ENCODE measurements at regions not wholly inside any gene's neighbourhood (a gene's known extent, or its start where the extent isn't known, plus 50 kb on each side); places are given as distances from the start of the nearest gene placed in this dataset.

- H3K4me3 ChIP-seq (ENCODE audit: low read depth in 1 of 2, low read length in 2 of 2) = no peak overlapping the region
- no peaks in the 10 kb centered on the region for H3K4me1 ChIP-seq (ENCODE audit: insufficient read depth, low read length)
- no peaks in the 10 kb centered on the region for H3K27me3 ChIP-seq (ENCODE audit: control insufficient read depth in 1 of 2, insufficient read depth in 2 of 2, low read length in 2 of 2)
- no peak overlapping the region for H3K27ac ChIP-seq (ENCODE audit: low read depth, low read length)
- no peaks in the 10 kb centered on the region for H3K36me3 ChIP-seq (ENCODE audit: insufficient read depth, low read length)
- no peaks in the 10 kb centered on the region for H3K9me3 ChIP-seq (ENCODE audit: low read length)
- H3K9ac ChIP-seq (ENCODE audit: low read length) = no peak overlapping the region
Measured at GRCh38 chr2:236863729-236864126, 222.0 kb upstream of the COPS8 start.

GRCh38 chr2:236865052-236865451 is 220.6 kb upstream of the COPS8 start:
- Histone ChIP-seq H3K27me3 (ENCODE audit: control insufficient read depth in 1 of 2, insufficient read depth in 2 of 2, low read length in 2 of 2) (no peaks in the 10 kb centered on the region), H3K4me1 (ENCODE audit: insufficient read depth, low read length) (no peaks in the 10 kb centered on the region), H3K9ac (ENCODE audit: low read length) (no peak overlapping the region), H3K27ac (ENCODE audit: low read depth, low read length) (no peak overlapping the region), H3K36me3 (ENCODE audit: insufficient read depth, low read length) (no peaks in the 10 kb centered on the region), H3K9me3 (ENCODE audit: low read length) (no peaks in the 10 kb centered on the region), H3K4me3 (ENCODE audit: low read depth in 1 of 2, low read length in 2 of 2) (no peak overlapping the region)

- H3K36me3 ChIP-seq (ENCODE audit: insufficient read depth, low read length) = no peaks in the 10 kb centered on the region
- no peaks in the 10 kb centered on the region for H3K4me1 ChIP-seq (ENCODE audit: insufficient read depth, low read length)
- H3K27me3 ChIP-seq (ENCODE audit: control insufficient read depth in 1 of 2, insufficient read depth in 2 of 2, low read length in 2 of 2) = no peaks in the 10 kb centered on the region
- H3K9me3 ChIP-seq (ENCODE audit: low read length) = no peaks in the 10 kb centered on the region
- H3K27ac ChIP-seq (ENCODE audit: low read depth, low read length) = no peak overlapping the region
- H3K4me3 ChIP-seq (ENCODE audit: low read depth in 1 of 2, low read length in 2 of 2) = no peak overlapping the region
- no peak overlapping the region for H3K9ac ChIP-seq (ENCODE audit: low read length)
Measured at GRCh38 chr2:236866542-236867340, 218.9 kb upstream of the COPS8 start.

GRCh38 chr2:236867441-236868260 is 218.0 kb upstream of the COPS8 start:
- no peaks in the 10 kb centered on the region for H3K4me1 ChIP-seq (ENCODE audit: insufficient read depth, low read length)
- H3K9ac ChIP-seq (ENCODE audit: low read length) = no peak overlapping the region
- H3K27ac ChIP-seq (ENCODE audit: low read depth, low read length) = no peak overlapping the region
- no peaks in the 10 kb centered on the region for H3K27me3 ChIP-seq (ENCODE audit: control insufficient read depth in 1 of 2, insufficient read depth in 2 of 2, low read length in 2 of 2)
- H3K36me3 ChIP-seq (ENCODE audit: insufficient read depth, low read length) = no peaks in the 10 kb centered on the region
- H3K4me3 ChIP-seq (ENCODE audit: low read depth in 1 of 2, low read length in 2 of 2) = no peak overlapping the region
- no peaks in the 10 kb centered on the region for H3K9me3 ChIP-seq (ENCODE audit: low read length)

- no peaks in the 10 kb centered on the region for H3K9me3 ChIP-seq (ENCODE audit: low read length)
- H3K4me3 ChIP-seq (ENCODE audit: low read depth in 1 of 2, low read length in 2 of 2) = no peak overlapping the region
- no peaks in the 10 kb centered on the region for H3K27me3 ChIP-seq (ENCODE audit: control insufficient read depth in 1 of 2, insufficient read depth in 2 of 2, low read length in 2 of 2)
- no peaks in the 10 kb centered on the region for H3K36me3 ChIP-seq (ENCODE audit: insufficient read depth, low read length)
- H3K9ac ChIP-seq (ENCODE audit: low read length) = no peak overlapping the region
- H3K4me1 ChIP-seq (ENCODE audit: insufficient read depth, low read length) = no peaks in the 10 kb centered on the region
- H3K27ac ChIP-seq (ENCODE audit: low read depth, low read length) = no peak overlapping the region
Measured at GRCh38 chr2:236870370-236870769, 215.3 kb upstream of the COPS8 start.

- Histone ChIP-seq H3K4me1 (ENCODE audit: insufficient read depth, low read length) (no peaks in the 10 kb centered on the region), H3K9me3 (ENCODE audit: low read length) (no peaks in the 10 kb centered on the region), H3K9ac (ENCODE audit: low read length) (no peak overlapping the region), H3K27ac (ENCODE audit: low read depth, low read length) (no peak overlapping the region), H3K27me3 (ENCODE audit: control insufficient read depth in 1 of 2, insufficient read depth in 2 of 2, low read length in 2 of 2) (no peaks in the 10 kb centered on the region), H3K4me3 (ENCODE audit: low read depth in 1 of 2, low read length in 2 of 2) (no peak overlapping the region), H3K36me3 (ENCODE audit: insufficient read depth, low read length) (no peaks in the 10 kb centered on the region)
Measured at GRCh38 chr2:236871500-236872001, 214.1 kb upstream of the COPS8 start.

- Histone ChIP-seq H3K27ac (ENCODE audit: low read depth, low read length) (no peak overlapping the region), H3K9ac (ENCODE audit: low read length) (no peak overlapping the region), H3K27me3 (ENCODE audit: control insufficient read depth in 1 of 2, insufficient read depth in 2 of 2, low read length in 2 of 2) (no peaks in the 10 kb centered on the region), H3K4me3 (ENCODE audit: low read depth in 1 of 2, low read length in 2 of 2) (no peak overlapping the region), H3K4me1 (ENCODE audit: insufficient read depth, low read length) (no peaks in the 10 kb centered on the region), H3K36me3 (ENCODE audit: insufficient read depth, low read length) (no peaks in the 10 kb centered on the region), H3K9me3 (ENCODE audit: low read length) (no peaks in the 10 kb centered on the region)
Measured at GRCh38 chr2:236872015-236872414, 213.7 kb upstream of the COPS8 start.

- no peak overlapping the region for H3K4me3 ChIP-seq (ENCODE audit: low read depth in 1 of 2, low read length in 2 of 2)
- H3K4me1 ChIP-seq (ENCODE audit: insufficient read depth, low read length) = no peaks in the 10 kb centered on the region
- H3K27me3 ChIP-seq (ENCODE audit: control insufficient read depth in 1 of 2, insufficient read depth in 2 of 2, low read length in 2 of 2) = no peaks in the 10 kb centered on the region
- no peak overlapping the region for H3K9ac ChIP-seq (ENCODE audit: low read length)
- H3K36me3 ChIP-seq (ENCODE audit: insufficient read depth, low read length) = no peaks in the 10 kb centered on the region
- H3K27ac ChIP-seq (ENCODE audit: low read depth, low read length) = no peak overlapping the region
- H3K9me3 ChIP-seq (ENCODE audit: low read length) = no peaks in the 10 kb centered on the region
Measured at GRCh38 chr2:236872981-236873380, 212.7 kb upstream of the COPS8 start.

GRCh38 chr2:236873636-236874035 is 212.1 kb upstream of the COPS8 start:
- H3K27me3 ChIP-seq (ENCODE audit: control insufficient read depth in 1 of 2, insufficient read depth in 2 of 2, low read length in 2 of 2) = no peaks in the 10 kb centered on the region
- H3K4me1 ChIP-seq (ENCODE audit: insufficient read depth, low read length) = no peaks in the 10 kb centered on the region
- no peak overlapping the region for H3K9ac ChIP-seq (ENCODE audit: low read length)
- H3K9me3 ChIP-seq (ENCODE audit: low read length) = no peaks in the 10 kb centered on the region
- H3K4me3 ChIP-seq (ENCODE audit: low read depth in 1 of 2, low read length in 2 of 2) = no peak overlapping the region
- no peak overlapping the region for H3K27ac ChIP-seq (ENCODE audit: low read depth, low read length)
- H3K36me3 ChIP-seq (ENCODE audit: insufficient read depth, low read length) = no peaks in the 10 kb centered on the region

- no peaks in the 10 kb centered on the region for H3K9me3 ChIP-seq (ENCODE audit: low read length)
- H3K27me3 ChIP-seq (ENCODE audit: control insufficient read depth in 1 of 2, insufficient read depth in 2 of 2, low read length in 2 of 2) = no peaks in the 10 kb centered on the region
- H3K9ac ChIP-seq (ENCODE audit: low read length) = no peak overlapping the region
- no peak overlapping the region for H3K4me3 ChIP-seq (ENCODE audit: low read depth in 1 of 2, low read length in 2 of 2)
- H3K27ac ChIP-seq (ENCODE audit: low read depth, low read length) = no peak overlapping the region
- H3K4me1 ChIP-seq (ENCODE audit: insufficient read depth, low read length) = no peaks in the 10 kb centered on the region
- no peaks in the 10 kb centered on the region for H3K36me3 ChIP-seq (ENCODE audit: insufficient read depth, low read length)
Measured at GRCh38 chr2:236874866-236875481, 210.7 kb upstream of the COPS8 start.

GRCh38 chr2:236875906-236876505 is 209.7 kb upstream of the COPS8 start:
- H3K36me3 ChIP-seq (ENCODE audit: insufficient read depth, low read length) = no peaks in the 10 kb centered on the region
- no peak overlapping the region for H3K4me3 ChIP-seq (ENCODE audit: low read depth in 1 of 2, low read length in 2 of 2)
- no peaks in the 10 kb centered on the region for H3K27me3 ChIP-seq (ENCODE audit: control insufficient read depth in 1 of 2, insufficient read depth in 2 of 2, low read length in 2 of 2)
- H3K9me3 ChIP-seq (ENCODE audit: low read length) = no peaks in the 10 kb centered on the region
- no peak overlapping the region for H3K9ac ChIP-seq (ENCODE audit: low read length)
- no peak overlapping the region for H3K27ac ChIP-seq (ENCODE audit: low read depth, low read length)
- no peaks in the 10 kb centered on the region for H3K4me1 ChIP-seq (ENCODE audit: insufficient read depth, low read length)

Data from muscle layer of colon (tissue), 2 donors.